Limb (tissue), 2 donors: ENCODE measurements at regions not wholly inside any gene's neighbourhood (a gene's known extent, or its start where the extent isn't known, plus 50 kb on each side); places are given as distances from the start of the nearest gene placed in this dataset.
"Not testable (repeated sequence)": the region's sequence is repeated elsewhere in the genome, so short reads cannot be mapped to it uniquely, and the experiment has no call there.

Source experiments
- DNase-seq, 2 donors: peaks; one replicate each; pipeline ENCODE4 v3.0.0-alpha.2; 2016; ENCODE audit errors: extremely low spot score in 2 of 2

DNA sequence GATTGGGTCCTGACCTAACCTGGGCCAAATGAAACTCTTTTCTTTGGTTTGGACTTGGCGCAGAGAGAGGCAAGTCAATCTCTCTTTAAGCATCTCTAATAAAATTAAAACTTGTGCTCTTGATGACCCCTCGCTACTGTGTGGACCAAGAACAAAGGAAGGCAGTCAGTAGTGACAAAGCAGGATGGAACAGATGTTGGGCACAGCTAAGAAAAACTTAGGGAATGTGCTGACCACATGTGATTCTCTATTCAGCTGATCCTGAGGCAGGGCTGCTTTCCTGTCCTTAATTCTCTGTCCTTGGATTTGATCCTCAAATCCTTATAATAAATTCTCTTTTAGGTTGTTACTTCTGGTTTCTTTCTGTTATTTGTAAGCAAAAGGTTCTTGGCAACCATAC, 259.9 kb downstream of the ZIC1 start:
- no peak for DNase-seq

DNA sequence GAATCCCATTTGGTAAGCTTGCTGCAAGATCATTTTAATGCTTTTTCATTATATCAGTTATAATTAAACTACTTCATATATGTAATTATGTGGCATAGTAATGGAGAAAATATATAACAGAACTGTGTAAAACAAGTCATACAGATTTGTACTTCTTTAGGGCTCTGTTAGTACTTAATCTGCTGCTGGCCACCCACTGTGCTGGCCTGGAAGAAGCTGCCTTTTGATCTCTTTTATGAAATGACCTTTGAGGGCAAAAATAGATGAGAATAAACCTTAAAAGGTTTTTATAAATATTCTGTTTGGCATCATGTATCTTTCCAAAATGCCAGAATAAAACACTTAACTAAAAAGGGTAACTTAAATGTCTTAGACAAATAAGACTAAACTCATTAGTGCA, 262.9 kb downstream of the ZIC1 start:
- DNase-seq = no peak

- DNase-seq = no peak
These were observed 263.3 kb downstream of the ZIC1 start for GRCh38 chr3:147672436-147672835.

DNA sequence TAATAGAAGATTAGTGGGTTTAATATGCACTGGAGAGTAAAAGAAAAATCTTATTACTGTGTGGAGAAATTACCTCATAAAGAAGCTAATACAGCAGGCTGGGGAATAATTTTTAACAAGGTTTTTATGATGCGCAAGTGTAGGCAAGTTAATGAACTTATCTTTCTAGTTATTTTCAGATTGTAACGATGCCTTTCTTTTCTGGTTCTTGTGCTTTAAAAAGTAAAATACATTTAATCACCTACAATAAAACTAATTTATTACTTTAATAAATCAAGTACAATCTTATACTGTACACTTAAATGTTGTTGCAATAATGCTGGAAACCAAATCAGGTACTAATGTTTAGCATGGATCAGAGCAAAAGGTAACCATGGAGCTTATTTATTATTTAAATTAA, 266.6 kb downstream of the ZIC1 start:
- no peak for DNase-seq

DNA sequence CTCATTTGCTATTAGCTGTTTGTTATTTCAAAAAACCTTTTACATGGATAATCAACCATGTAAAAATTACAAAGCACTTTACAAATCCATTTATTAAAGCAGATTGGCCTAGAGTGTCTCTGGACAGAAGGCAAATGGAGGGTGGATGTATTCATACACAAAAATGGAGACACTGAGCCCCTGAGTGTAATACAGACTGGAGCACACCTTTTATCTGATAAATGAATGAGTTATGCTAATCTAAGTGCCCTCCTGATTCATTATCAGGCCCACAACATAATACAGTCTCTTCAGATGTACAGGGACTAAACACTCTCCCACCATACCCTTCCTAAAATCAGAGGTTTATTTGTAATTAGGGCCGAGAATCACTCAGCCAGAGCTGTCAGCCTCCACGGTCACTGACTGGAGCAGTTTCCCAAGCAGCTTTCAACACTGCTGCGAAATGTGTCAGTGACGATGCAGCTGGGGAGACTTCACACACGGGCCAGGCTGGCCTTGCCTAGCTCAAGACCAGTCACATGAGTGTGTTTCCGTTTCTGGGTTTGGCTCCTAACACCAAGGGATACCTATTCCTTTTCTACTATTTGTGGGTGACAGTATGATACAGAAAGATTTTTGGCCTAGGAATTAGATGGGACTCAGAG, 271.8 kb downstream of the ZIC1 start:
- DNase-seq = peak in 1 of 2 donors; percentile 33

DNA sequence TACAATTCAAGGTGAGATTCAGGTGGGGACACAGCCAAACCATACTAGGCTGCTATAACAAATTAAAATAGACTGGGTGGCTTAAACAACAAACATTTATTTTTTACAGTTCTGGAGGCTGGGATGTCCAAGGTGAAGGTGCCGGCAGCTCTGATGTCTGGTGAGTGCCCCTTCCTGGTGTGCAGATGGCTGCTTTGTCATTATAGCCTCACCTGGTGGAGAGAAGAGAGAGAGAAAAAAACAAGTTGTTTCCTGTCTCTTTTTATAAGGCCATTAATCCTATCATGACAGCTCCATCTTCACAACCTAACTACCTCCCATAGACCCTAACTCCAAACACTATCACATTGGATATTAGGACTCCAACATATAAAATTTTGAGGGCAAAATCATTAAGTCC, 279.7 kb downstream of the ZIC1 start:
- DNase-seq = no peak

DNA sequence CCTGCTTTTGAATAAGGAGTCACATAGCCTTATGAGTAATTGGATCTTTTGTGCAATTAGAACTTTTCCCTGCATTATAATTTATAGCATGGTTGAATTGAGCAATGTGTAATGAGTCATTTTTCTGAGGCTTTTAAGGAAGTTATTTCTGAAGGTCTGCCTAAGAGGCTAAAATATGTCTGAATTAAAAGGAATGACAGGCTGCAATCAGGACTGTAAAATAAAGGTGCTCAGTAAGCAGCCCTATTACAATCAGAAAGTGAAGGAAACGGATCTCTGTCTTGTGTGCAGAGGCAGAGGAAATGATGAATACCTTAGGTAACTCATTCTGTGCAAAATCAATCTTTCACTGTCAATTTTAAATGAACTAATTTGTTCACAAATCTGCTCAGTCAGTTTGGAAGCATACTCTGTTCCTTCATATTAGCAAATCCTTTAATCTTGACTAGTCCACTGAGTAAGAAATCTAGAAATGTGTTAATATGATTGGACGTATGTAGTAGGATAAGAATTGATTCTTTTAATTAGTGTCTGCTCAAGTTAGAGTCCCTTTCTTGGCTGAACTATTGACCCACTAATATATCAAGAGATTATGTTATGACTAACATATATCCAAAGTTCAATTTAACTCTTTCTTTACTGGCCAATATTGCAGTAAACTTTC, 290.1 kb downstream of the ZIC1 start:
- no peak for DNase-seq

DNA sequence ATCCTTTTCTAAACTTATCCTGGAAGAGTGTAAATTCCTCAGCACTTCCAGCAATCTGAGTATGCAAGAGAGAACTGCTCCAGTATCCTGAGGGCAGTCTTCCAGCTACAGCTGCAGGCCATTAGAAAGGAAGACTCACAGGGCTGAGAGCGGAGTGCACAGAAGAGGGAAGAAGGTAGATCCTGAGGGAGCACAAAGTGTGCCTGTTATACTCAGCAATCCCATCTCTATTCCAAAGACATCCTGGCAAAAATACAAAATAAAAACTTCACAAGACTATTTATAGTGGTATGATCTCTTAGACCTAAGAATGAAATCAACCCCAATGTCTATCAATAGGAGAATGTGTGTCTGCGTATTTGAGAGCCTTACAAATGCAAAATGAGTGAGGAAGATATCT, 292.0 kb downstream of the ZIC1 start:
- DNase-seq = no peak

- no peak for DNase-seq
These were observed 293.3 kb downstream of the ZIC1 start for GRCh38 chr3:147702509-147702908.

DNA sequence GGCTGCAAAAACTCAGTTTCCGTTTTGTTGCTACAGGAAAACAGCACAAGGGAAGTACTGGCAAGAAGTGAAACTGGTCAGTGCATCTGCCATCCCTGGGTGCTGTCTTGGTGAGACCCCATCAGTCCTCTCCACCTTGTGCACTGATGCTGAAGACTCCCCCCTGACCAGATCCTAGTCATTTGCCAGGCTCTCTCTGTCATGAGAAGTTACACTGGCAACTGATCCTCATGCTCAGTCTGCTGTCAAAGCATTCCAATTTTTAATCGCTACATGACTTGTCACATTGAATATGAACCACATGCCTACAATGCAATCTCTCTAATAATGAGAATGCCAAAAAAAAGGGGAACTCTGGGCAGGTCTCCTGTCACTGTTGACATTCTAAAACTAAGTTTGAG, 296.5 kb downstream of the ZIC1 start:
- DNase-seq = no peak

GRCh38 chr3:147710753-147711152, 301.6 kb downstream of the ZIC1 start:
- not testable (repeated sequence) for DNase-seq

DNA sequence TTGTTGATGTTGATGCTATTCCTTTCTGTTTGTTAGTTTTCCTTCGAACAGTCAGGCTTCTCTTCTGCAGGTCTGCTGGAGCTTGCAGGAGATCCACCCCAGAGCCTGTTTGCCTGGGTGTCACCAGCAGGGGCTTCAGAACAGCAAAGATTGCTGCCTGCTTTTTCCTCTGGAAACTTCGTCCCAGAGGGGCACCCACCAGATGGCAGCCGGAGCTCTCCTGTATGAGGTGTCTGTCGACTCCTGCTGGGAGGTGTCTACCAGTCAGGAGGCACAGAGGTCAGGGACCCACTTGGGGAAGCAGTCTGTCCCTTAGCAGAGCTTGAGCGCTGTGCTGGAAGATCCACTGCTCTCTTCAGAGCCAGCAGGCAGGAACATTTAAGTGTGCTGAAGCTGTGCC, 303.2 kb downstream of the ZIC1 start:
- no peak for DNase-seq

- DNase-seq = not testable (repeated sequence)
These were observed 303.6 kb downstream of the ZIC1 start for GRCh38 chr3:147712758-147713157.

- no peak for DNase-seq
These were observed 304.3 kb downstream of the ZIC1 start for GRCh38 chr3:147713234-147714133.

GRCh38 chr3:147729641-147730040, 320.5 kb downstream of the ZIC1 start:
- no peak for DNase-seq

DNA sequence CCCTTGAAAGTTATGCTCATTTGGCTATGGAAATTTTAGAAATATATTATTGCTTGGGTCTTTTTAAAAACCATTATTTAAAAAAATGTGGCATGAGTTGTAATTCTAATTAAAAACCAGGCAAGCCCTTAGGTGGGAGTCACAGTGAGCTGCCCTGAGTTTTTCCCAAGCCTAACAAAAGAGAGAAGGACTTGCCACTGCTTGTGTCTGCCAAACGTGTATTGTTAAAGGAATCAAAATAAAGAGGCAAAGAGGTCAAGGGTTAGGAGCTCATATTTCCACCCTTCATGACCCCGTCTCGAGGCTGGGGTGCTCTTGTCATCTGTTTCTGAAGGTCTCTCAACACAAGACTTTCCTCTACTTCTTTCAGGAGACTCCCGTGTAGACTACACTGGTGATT, 321.1 kb downstream of the ZIC1 start:
- no peak for DNase-seq

DNA sequence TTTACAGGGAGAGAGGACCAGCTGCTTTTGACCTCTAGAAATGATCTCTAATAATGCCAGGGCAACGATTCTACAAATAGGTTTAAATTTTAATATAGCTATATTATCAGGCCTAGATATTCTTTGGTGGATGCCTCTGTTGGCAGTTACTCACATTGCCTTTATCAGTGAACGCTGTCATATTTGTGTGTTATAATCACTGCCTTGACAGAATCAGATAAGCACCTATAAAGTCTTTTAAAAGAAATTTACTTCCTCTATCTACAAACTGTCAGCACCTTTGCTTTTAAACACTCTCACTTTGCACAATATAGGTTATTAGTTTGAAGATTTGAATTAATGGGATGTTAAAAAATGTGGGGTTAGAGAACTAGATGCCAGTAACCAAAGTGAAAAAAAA, 324.1 kb downstream of the ZIC1 start:
- DNase-seq = no peak

DNA sequence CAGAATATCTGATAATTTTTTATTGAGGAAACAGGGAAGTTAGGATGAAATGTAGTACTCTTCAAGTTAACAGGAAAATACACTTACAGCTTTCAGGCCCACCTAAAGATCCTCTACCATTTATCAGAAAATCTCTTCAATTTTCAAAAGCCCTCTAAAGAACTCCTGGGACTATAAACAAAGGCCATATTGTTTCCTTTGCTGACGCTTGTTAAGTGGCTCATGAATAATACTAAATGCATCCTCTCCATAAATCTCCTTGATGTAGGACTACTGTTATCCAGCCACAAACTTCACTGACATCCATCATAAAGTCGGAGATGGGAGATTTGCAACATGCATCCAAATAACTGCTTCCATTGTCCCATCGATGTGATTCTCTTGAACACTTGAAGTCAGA, 326.5 kb downstream of the ZIC1 start:
- DNase-seq = no peak

GRCh38 chr3:147736226-147736625, 327.1 kb downstream of the ZIC1 start:
- DNase-seq = no peak

DNA sequence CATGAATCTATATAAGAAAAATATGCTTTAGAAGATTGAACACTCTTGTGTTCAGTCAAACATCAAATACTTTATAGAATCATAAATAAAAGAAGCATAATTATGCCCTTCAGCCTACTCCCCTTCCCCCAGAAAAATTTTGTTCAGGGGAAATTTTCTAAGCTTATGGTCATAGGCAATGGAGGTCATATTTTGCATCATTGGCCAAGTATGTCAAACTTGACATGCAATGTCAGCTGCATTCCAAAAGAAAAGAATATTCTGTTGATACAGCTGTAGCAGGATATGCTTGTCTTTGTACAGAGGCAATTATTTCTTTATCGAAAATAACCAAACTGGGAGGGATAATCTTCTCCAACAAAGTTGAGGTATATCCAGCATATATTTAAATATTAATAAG, 328.2 kb downstream of the ZIC1 start:
- no peak for DNase-seq

- DNase-seq = no peak
These were observed 331.8 kb downstream of the ZIC1 start for GRCh38 chr3:147740928-147741327.

DNA sequence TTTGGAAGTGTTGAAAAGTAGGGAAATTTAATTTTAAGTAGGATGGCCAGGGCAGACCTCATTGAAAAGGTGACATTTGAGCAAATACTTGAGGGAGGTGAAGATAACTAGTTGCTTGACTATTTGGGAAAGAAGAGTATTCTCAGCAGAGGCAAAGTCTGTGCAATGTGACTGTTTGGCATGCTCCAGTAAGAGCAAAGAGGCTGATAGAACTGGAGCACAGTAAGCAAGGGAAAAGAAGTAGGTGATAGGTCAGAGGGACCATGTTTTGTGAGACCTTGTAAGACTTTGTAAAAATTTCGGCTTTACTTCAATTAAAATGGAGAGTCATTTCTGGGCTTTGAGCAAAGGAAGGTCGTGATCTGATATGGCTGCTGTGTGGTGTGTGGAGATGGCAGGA, 335.8 kb downstream of the ZIC1 start:
- no peak for DNase-seq

- DNase-seq = no peak
These were observed 346.1 kb downstream of the ZIC1 start for GRCh38 chr3:147755310-147755709.
